HepG2 (cell line): ENCODE measurements at regions not wholly inside any gene's neighbourhood (a gene's known extent, or its start where the extent isn't known, plus 50 kb on each side); places are given as distances from the start of the nearest gene placed in this dataset.

Experiments
- DNMT3B ChIP-seq: conservative IDR thresholded peaks from 2 replicates; pipeline ENCODE4 v1.6.1; 2016; ENCODE audit warnings: missing biosample characterization, control low read depth
- ESRRA ChIP-seq: sonication (generic); formaldehyde crosslinking; IDR thresholded peaks from 2 replicates; pipeline ENCODE4 v1.5.1; 2020; ENCODE audit warnings: mild to moderate bottlenecking, low read depth, missing genetic modification reagents
- FOSL2 ChIP-seq: sonication (generic); formaldehyde crosslinking; IDR thresholded peaks from 2 replicates; pipeline ENCODE4 v1.4.0; 2020; ENCODE audit warnings: missing genetic modification reagents
- GATAD2A ChIP-seq: IDR thresholded peaks from 2 replicates; pipeline ENCODE4 v1.6.1; 2016
- MAFG ChIP-seq: sonication (generic); formaldehyde crosslinking; IDR thresholded peaks from 2 replicates; pipeline ENCODE4 v1.5.1; 2020; ENCODE audit warnings: mild to moderate bottlenecking, missing genetic modification reagents
- MBNL3 ChIP-seq: fragments of 250-450 bp; sonication (Bioruptor Pico); conservative IDR thresholded peaks from 2 replicates; pipeline ENCODE4 v1.8.0; 2022; ENCODE audit warnings: mild to moderate bottlenecking, inconsistent platforms
- NR2F1 ChIP-seq, 2 experiments: fragments of 450-650 bp in 1 of 2; formaldehyde crosslinking in 1 of 2; IDR thresholded peaks; 2 replicates each; pipeline versions ENCODE4 v1.5.0 to v1.6.1; 2016 to 2020; ENCODE audit warnings: mild to moderate bottlenecking in 1 of 2, missing compliant biosample characterization in 1 of 2, missing genetic modification reagents in 1 of 2, moderate library complexity in 1 of 2
- SNAI1 ChIP-seq: sonication (generic); formaldehyde crosslinking; IDR thresholded peaks from 2 replicates; pipeline ENCODE4 v1.5.0; 2020; ENCODE audit warnings: mild to moderate bottlenecking, missing genetic modification reagents, borderline replicate concordance
- TBX2 ChIP-seq: sonication (generic); formaldehyde crosslinking; IDR thresholded peaks from 2 replicates; pipeline ENCODE4 v1.5.0; 2020; ENCODE audit warnings: missing genetic modification reagents, mild to moderate bottlenecking, borderline replicate concordance
- TP53 ChIP-seq: sonication (generic); formaldehyde crosslinking; conservative IDR thresholded peaks from 2 replicates; pipeline ENCODE4 v1.4.0; 2020; ENCODE audit warnings: missing genetic modification reagents
- ZFP90 ChIP-seq: sonication (generic); formaldehyde crosslinking; IDR thresholded peaks from 2 replicates; pipeline ENCODE4 v1.8.0; 2022; ENCODE audit warnings: missing genetic modification reagents, mild to moderate bottlenecking, inconsistent platforms, borderline replicate concordance
- ZFY ChIP-seq: sonication (generic); formaldehyde crosslinking; IDR thresholded peaks from 2 replicates; pipeline ENCODE4 v1.4.0; 2020; ENCODE audit warnings: missing genetic modification reagents
- ZMYM3 ChIP-seq: sonication (generic); formaldehyde crosslinking; IDR thresholded peaks from 2 replicates; pipeline ENCODE4 v1.5.1; 2020; ENCODE audit warnings: mild to moderate bottlenecking, missing genetic modification reagents
- ZNF446 ChIP-seq: sonication (generic); formaldehyde crosslinking; IDR thresholded peaks from 2 replicates; pipeline ENCODE4 v1.5.0; 2020; ENCODE audit warnings: mild to moderate bottlenecking, missing genetic modification reagents
- ZNF547 ChIP-seq: sonication (generic); formaldehyde crosslinking; IDR thresholded peaks from 2 replicates; pipeline ENCODE4 v1.5.1; 2020; ENCODE audit warnings: mild to moderate bottlenecking, missing genetic modification reagents
- ZNF552 ChIP-seq: sonication (generic); formaldehyde crosslinking; IDR thresholded peaks from 2 replicates; pipeline ENCODE4 v1.9.0; 2022; ENCODE audit warnings: missing genetic modification reagents, mild to moderate bottlenecking, borderline replicate concordance
- ZNF777 ChIP-seq: sonication (generic); formaldehyde crosslinking; IDR thresholded peaks from 2 replicates; pipeline ENCODE4 v1.4.0; 2020; ENCODE audit warnings: missing genetic modification reagents
- ZSCAN25 ChIP-seq: sonication (generic); formaldehyde crosslinking; IDR thresholded peaks from 2 replicates; pipeline ENCODE4 v1.8.0; 2022; ENCODE audit warnings: mild to moderate bottlenecking, missing genetic modification reagents
- TF ChIP-seq, protein P1 (sequence below): sonication (generic); formaldehyde crosslinking; IDR thresholded peaks from 2 replicates; pipeline ENCODE4; 2020; ENCODE audit warnings: missing genetic modification reagents, mild to moderate bottlenecking, borderline replicate concordance
- TF ChIP-seq, protein P2 (sequence below): sonication (generic); IDR thresholded peaks from 2 replicates; pipeline ENCODE4 v1.6.1; 2016; ENCODE audit warnings: low read depth, borderline replicate concordance
- TF ChIP-seq, protein P3 (sequence below): IDR thresholded peaks from 2 replicates; pipeline ENCODE4 v1.6.1; 2016; ENCODE audit warnings: mild to moderate bottlenecking
- TF ChIP-seq, protein P4 (sequence below): sonication (generic); formaldehyde crosslinking; IDR thresholded peaks from 2 replicates; pipeline ENCODE4 v1.8.1; 2023; ENCODE audit warnings: mild to moderate bottlenecking, moderate library complexity, missing genetic modification reagents
- TF ChIP-seq, protein P5 (sequence below): IDR thresholded peaks from 2 replicates; pipeline ENCODE4 v1.6.1; 2016; ENCODE audit warnings: missing genetic modification reagents, missing compliant biosample characterization

DNA sequence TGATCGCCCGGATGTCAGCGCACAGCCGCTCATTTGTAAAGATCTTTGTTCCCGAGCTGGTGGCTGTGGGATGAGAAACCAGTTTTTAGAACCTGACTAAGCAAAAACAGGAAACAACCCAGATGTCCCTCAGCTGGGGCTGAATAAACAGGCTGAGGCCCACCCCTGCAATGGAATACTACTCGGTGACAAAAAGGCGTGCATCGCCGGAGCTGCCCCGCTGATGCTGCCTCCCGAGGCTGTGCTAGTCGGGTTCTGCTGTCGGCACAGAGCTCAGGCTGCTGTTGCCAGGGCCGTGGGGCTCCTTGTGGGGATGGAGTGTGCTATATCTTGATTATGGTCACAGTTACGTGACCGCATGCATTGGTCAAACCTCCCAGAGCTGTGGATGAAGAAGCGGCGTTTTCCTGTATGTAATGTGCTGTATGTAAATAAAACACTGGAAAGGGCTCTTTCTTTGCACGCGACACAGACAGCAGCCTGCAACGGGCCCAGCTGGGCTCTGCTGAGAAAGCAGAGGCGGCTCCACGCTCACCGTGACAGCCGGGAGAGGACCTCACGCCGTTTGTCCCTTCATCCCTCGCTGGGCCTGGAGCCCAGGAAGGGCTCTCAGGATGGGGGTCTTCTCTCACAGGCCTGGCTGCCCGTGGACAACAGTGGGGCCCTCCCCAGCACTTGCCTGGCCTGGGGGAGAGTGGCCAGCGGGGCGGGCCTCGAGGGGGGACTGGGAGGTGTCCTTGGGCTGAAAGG lies 51.5 kb upstream of the RNU6ATAC start (continued):
- TF ChIP-seq, protein P1, sequence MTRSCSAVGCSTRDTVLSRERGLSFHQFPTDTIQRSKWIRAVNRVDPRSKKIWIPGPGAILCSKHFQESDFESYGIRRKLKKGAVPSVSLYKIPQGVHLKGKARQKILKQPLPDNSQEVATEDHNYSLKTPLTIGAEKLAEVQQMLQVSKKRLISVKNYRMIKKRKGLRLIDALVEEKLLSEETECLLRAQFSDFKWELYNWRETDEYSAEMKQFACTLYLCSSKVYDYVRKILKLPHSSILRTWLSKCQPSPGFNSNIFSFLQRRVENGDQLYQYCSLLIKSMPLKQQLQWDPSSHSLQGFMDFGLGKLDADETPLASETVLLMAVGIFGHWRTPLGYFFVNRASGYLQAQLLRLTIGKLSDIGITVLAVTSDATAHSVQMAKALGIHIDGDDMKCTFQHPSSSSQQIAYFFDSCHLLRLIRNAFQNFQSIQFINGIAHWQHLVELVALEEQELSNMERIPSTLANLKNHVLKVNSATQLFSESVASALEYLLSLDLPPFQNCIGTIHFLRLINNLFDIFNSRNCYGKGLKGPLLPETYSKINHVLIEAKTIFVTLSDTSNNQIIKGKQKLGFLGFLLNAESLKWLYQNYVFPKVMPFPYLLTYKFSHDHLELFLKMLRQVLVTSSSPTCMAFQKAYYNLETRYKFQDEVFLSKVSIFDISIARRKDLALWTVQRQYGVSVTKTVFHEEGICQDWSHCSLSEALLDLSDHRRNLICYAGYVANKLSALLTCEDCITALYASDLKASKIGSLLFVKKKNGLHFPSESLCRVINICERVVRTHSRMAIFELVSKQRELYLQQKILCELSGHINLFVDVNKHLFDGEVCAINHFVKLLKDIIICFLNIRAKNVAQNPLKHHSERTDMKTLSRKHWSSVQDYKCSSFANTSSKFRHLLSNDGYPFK (CRISPR knock-in tag), result 0 out of 2 replicates have a peak, but pooled peaks have one; percentile 22
- no peak for TF ChIP-seq MBNL3
- no peak for TF ChIP-seq SNAI1 (CRISPR knock-in tag)
- TF ChIP-seq ESRRA (CRISPR knock-in tag), result 0 out of 2 replicates have a peak, but pooled peaks have one; percentile 16
- TF ChIP-seq ZNF446 (CRISPR knock-in tag), result no peak
- peak; percentile 46; the same call in 1 of the 2 replicates for TF ChIP-seq ZMYM3 (CRISPR knock-in tag)
- TF ChIP-seq ZNF777 (CRISPR knock-in tag), result 0 out of 2 replicates have a peak, but pooled peaks have one; percentile 31
- TF ChIP-seq DNMT3B (CRISPR knock-in tag), result no peak
- TF ChIP-seq MAFG (CRISPR knock-in tag), result peak; percentile 76
- no peak for TF ChIP-seq GATAD2A
- no peak for TF ChIP-seq TBX2 (CRISPR knock-in tag)
- peak; percentile 89 for TF ChIP-seq ZSCAN25 (CRISPR knock-in tag)
- TF ChIP-seq ZNF547 (CRISPR knock-in tag), result no peak
- TF ChIP-seq ZFY (CRISPR knock-in tag), result peak; percentile 24
- TF ChIP-seq ZNF552 (CRISPR knock-in tag), result no peak
- peak; percentile 49; the same call in 1 of the 2 replicates for TF ChIP-seq ZFP90 (CRISPR knock-in tag)
- TF ChIP-seq, protein P2, sequence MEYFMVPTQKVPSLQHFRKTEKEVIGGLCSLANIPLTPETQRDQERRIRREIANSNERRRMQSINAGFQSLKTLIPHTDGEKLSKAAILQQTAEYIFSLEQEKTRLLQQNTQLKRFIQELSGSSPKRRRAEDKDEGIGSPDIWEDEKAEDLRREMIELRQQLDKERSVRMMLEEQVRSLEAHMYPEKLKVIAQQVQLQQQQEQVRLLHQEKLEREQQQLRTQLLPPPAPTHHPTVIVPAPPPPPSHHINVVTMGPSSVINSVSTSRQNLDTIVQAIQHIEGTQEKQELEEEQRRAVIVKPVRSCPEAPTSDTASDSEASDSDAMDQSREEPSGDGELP, result peak; percentile 96
- TF ChIP-seq, protein P3, sequence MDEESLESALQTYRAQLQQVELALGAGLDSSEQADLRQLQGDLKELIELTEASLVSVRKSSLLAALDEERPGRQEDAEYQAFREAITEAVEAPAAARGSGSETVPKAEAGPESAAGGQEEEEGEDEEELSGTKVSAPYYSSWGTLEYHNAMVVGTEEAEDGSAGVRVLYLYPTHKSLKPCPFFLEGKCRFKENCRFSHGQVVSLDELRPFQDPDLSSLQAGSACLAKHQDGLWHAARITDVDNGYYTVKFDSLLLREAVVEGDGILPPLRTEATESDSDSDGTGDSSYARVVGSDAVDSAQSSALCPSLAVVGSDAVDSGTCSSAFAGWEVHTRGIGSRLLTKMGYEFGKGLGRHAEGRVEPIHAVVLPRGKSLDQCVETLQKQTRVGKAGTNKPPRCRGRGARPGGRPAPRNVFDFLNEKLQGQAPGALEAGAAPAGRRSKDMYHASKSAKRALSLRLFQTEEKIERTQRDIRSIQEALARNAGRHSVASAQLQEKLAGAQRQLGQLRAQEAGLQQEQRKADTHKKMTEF (CRISPR knock-in tag), result 0 out of 2 replicates have a peak, but pooled peaks have one; percentile 6
- TF ChIP-seq, protein P4, sequence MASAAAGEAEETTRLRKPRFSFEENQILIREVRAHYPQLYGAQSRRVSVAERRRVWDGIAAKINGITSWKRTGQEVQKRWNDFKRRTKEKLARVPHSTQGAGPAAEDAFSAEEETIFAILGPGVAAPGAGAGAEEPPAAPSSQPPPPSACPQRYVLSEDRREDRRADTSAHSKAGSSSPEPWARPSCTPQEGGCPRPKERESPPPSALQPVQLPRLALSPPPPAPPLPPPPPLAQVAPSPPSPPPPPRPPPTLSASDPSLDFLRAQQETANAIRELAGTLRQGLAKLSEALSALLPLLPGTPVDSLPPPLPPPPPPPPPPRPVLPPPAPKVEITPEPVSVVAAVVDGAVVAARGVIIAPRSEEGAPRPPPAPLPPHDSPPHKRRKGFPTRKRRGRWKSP (CRISPR knock-in tag), result 0 out of 2 replicates have a peak, but pooled peaks have one; percentile 35
- no peak for TF ChIP-seq NR2F1 (CRISPR knock-in tag; IDR thresholded peaks at IDR 0.05)
- peak; percentile 50; the same call in 1 of the 2 replicates for TF ChIP-seq TP53 (CRISPR knock-in tag)
- TF ChIP-seq FOSL2, result peak; percentile 18; the same call in 1 of the 2 replicates
- TF ChIP-seq, protein P5, sequence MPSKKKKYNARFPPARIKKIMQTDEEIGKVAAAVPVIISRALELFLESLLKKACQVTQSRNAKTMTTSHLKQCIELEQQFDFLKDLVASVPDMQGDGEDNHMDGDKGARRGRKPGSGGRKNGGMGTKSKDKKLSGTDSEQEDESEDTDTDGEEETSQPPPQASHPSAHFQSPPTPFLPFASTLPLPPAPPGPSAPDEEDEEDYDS (CRISPR knock-in tag), result 0 out of 2 replicates have a peak, but pooled peaks have one; percentile 28
